ENCODE measurements at regions not wholly inside any gene's neighbourhood (a gene's known extent, or its start where the extent isn't known, plus 50 kb on each side); places are given as distances from the start of the nearest gene placed in this dataset.
"Not testable (repeated sequence)": the region's sequence is repeated elsewhere in the genome, so short reads cannot be mapped to it uniquely, and the experiment has no call there.

- Histone ChIP-seq H3K27ac (no peak overlapping the region), H3K36me3 (no peaks in the 10 kb centered on the region), H3K4me1 (replicated peaks) (no peaks in the 10 kb centered on the region), H3K4me3 (no peak overlapping the region), H3K9me3 (no peaks in the 10 kb centered on the region), H3K27me3 (replicated peaks; ENCODE audit: insufficient read depth) (no peaks in the 10 kb centered on the region)
- WGBS: 85% methylated on average over 3 of the region's 3 CpGs
- DNase-seq (ENCODE audit: low spot score): no peak
- TF ChIP-seq POLR2A (IDR thresholded peaks at IDR 0.05): no peak
- no peak for TF ChIP-seq CTCF (IDR thresholded peaks at IDR 0.05)
- TF ChIP-seq POLR2AphosphoS5 (IDR thresholded peaks at IDR 0.05): no peak
- intact Hi-C loops (cut with DNase I): no loop called here
Observed at GRCh38 chr10:64880546-64880945, 1359.3 kb downstream of the REEP3 start.

GRCh38 chr10:64881257-64881656 is 1360.1 kb downstream of the REEP3 start:
- H3K27ac ChIP-seq: no peak overlapping the region
- H3K4me3 ChIP-seq: no peak overlapping the region
- no peaks in the 10 kb centered on the region for H3K4me1 ChIP-seq (replicated peaks)
- intact Hi-C loops (cut with DNase I): no loop called here
- DNase-seq (ENCODE audit: low spot score): no peak
- H3K36me3 ChIP-seq: no peaks in the 10 kb centered on the region
- TF ChIP-seq POLR2A (IDR thresholded peaks at IDR 0.05) (no peak), POLR2AphosphoS5 (IDR thresholded peaks at IDR 0.05) (no peak), CTCF (IDR thresholded peaks at IDR 0.05) (no peak)
- H3K9me3 ChIP-seq: no peaks in the 10 kb centered on the region
- no peaks in the 10 kb centered on the region for H3K27me3 ChIP-seq (replicated peaks; ENCODE audit: insufficient read depth)

- 100% methylated on average over 1 of the region's 1 CpG for WGBS
Observed at GRCh38 chr10:64896582-64896981, 1375.4 kb downstream of the REEP3 start.

GRCh38 chr10:64906311-64906710 is 1385.1 kb downstream of the REEP3 start:
- WGBS: 9% methylated on average over 2 of the region's 2 CpGs
- H3K36me3 ChIP-seq; DNase-seq (ENCODE audit: low spot score); H3K4me3 ChIP-seq; H3K9me3 ChIP-seq; H3K27me3 ChIP-seq (replicated peaks; ENCODE audit: insufficient read depth); intact Hi-C loops (cut with DNase I); H3K27ac ChIP-seq; H3K4me1 ChIP-seq (replicated peaks): not testable (repeated sequence)

More at GRCh38 chr10:64896582-64896981, 1375.4 kb downstream of the REEP3 start:
- no peaks in the 10 kb centered on the region for H3K9me3 ChIP-seq
- H3K4me1 ChIP-seq (replicated peaks): no peaks in the 10 kb centered on the region
- H3K36me3 ChIP-seq: no peaks in the 10 kb centered on the region
- no peak overlapping the region for H3K4me3 ChIP-seq
- intact Hi-C loops (cut with DNase I): no loop called here
- DNase-seq (ENCODE audit: low spot score): no peak
- no peaks in the 10 kb centered on the region for H3K27me3 ChIP-seq (replicated peaks; ENCODE audit: insufficient read depth)
- no peak for TF ChIP-seq POLR2AphosphoS5 (IDR thresholded peaks at IDR 0.05)
- no peak for TF ChIP-seq CTCF (IDR thresholded peaks at IDR 0.05)
- TF ChIP-seq POLR2A (IDR thresholded peaks at IDR 0.05): no peak
- H3K27ac ChIP-seq: no peak overlapping the region

GRCh38 chr10:64924306-64924705 is 1403.1 kb downstream of the REEP3 start:
- 71% methylated on average over 21 of the region's 21 CpGs for WGBS
- DNase-seq (ENCODE audit: low spot score); H3K9me3 ChIP-seq; H3K4me1 ChIP-seq (replicated peaks); H3K36me3 ChIP-seq; H3K27ac ChIP-seq; intact Hi-C loops (cut with DNase I); H3K4me3 ChIP-seq; H3K27me3 ChIP-seq (replicated peaks; ENCODE audit: insufficient read depth): not testable (repeated sequence)

- H3K9me3 ChIP-seq: no peaks in the 10 kb centered on the region
- H3K27me3 ChIP-seq (replicated peaks; ENCODE audit: insufficient read depth): no peaks in the 10 kb centered on the region
- no peak for DNase-seq (ENCODE audit: low spot score)
- no peak overlapping the region for H3K4me3 ChIP-seq
- TF ChIP-seq POLR2AphosphoS5 (IDR thresholded peaks at IDR 0.05): no peak
- TF ChIP-seq POLR2A (IDR thresholded peaks at IDR 0.05): no peak
- TF ChIP-seq CTCF (IDR thresholded peaks at IDR 0.05): no peak
- WGBS: 85% methylated on average over 2 of the region's 2 CpGs
- no peaks in the 10 kb centered on the region for H3K36me3 ChIP-seq
- no peaks in the 10 kb centered on the region for H3K4me1 ChIP-seq (replicated peaks)
- no peak overlapping the region for H3K27ac ChIP-seq
- intact Hi-C loops (cut with DNase I): no loop called here
Observed at GRCh38 chr10:64952042-64952441, 1430.8 kb downstream of the REEP3 start.
